ENCODE measurements at regions not wholly inside any gene's neighbourhood (a gene's known extent, or its start where the extent isn't known, plus 50 kb on each side); places are given as distances from the start of the nearest gene placed in this dataset.

DNA sequence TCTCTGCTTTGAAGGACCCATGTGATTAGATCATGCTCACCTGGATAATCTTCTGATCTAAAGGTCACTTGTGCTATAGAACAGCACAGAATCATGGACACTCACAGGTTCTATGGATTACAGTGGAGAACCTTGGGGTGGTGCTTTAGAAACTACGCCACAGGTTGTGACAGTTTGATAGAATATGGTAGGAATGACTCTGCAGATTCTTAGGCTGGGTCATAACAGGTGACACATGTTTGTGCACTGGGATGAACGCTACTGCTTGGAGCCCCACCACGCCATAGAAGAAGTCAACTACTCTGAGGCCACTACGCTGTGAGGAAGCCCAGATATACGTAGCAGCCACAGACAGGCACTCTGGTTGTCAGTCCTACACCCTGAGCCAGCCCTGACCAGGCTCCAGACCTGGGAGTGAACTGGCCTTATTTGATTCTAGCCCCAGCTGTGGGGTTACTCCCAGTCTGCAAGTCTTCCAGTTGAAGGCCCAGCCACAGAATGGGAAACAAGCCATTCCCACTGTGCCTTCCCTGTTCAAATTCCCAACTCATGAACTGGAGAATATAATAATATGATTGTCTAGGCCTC, 99.0 kb upstream of the SLC24A3 start:
- TF ChIP-seq, protein P1, sequence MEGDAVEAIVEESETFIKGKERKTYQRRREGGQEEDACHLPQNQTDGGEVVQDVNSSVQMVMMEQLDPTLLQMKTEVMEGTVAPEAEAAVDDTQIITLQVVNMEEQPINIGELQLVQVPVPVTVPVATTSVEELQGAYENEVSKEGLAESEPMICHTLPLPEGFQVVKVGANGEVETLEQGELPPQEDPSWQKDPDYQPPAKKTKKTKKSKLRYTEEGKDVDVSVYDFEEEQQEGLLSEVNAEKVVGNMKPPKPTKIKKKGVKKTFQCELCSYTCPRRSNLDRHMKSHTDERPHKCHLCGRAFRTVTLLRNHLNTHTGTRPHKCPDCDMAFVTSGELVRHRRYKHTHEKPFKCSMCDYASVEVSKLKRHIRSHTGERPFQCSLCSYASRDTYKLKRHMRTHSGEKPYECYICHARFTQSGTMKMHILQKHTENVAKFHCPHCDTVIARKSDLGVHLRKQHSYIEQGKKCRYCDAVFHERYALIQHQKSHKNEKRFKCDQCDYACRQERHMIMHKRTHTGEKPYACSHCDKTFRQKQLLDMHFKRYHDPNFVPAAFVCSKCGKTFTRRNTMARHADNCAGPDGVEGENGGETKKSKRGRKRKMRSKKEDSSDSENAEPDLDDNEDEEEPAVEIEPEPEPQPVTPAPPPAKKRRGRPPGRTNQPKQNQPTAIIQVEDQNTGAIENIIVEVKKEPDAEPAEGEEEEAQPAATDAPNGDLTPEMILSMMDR (IDR thresholded peaks at IDR 0.05; ENCODE audit: low read depth, low read length), result no peak
- no peak for TF ChIP-seq EZH2phosphoT487 (IDR thresholded peaks at IDR 0.05; ENCODE audit: low read depth)

Data from OCI-LY3 (cell line).